ENCODE measurements at regions not wholly inside any gene's neighbourhood (a gene's known extent, or its start where the extent isn't known, plus 50 kb on each side); places are given as distances from the start of the nearest gene placed in this dataset.
"Not testable (repeated sequence)": the region's sequence is repeated elsewhere in the genome, so short reads cannot be mapped to it uniquely, and the experiment has no call there.

DNA sequence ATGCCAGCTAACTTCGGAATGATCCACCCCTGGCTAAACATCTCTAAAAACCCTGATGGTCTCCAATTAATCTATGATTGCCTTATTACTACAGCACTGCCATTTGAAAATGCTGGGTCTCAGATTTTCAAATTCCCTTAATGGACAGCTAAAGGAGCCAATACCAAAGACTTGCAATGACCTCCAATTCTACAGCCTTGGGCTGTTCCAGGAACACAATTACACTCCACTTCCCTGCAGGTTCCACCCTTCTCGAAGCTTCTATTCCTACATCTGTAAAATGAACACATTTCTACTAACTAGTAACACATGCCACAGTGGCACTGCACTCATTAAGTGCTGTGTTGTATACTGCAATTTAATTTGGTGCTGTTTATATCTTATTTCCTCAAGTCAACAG, 85.7 kb upstream of the AK4 start:
- DNase-seq (ENCODE audit: low read depth in 2 of 2) = no peak

DNA sequence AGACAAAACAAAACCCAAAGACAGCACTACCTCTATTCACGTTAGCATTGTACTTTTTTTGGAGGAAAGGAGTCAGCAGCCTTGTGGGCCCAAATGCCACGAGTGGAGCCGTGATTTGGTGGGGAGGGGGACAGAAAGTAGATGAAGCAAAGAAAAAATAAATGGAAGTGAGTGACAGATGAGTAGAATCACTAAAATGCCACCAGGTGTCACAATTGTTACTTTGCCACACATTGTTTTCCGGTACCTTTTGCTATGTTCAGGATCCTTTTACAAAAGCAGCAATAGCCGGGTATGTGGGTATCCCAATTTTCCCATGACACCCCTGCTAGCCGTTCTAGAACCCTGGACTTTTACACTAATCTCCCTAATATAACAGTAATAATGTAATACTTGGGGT, 85.0 kb upstream of the AK4 start:
- peak in 1 of 2 donors; percentile 69 for DNase-seq (ENCODE audit: low read depth in 2 of 2)

DNA sequence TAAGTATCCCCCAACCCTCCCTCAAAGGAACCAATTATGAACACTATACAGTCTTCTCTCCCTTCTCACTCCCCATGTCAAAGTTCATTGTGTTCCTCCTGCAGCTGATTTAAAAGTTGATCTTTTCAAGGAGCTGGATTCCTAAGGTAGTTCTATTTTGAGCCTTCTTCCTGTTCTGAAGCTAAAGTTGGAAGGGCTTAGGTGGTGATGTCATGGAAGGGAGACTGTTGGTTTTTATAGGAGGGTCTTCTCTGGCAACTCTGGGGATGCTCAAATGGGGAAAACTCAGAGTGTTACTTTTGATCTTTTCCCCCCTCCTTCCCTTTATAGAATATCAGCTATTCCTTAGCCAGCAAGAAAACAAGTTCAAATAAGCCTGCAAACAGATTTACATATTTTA, 83.0 kb upstream of the AK4 start:
- peak in 1 of 2 donors; percentile 15 for DNase-seq (ENCODE audit: low read depth in 2 of 2)

DNA sequence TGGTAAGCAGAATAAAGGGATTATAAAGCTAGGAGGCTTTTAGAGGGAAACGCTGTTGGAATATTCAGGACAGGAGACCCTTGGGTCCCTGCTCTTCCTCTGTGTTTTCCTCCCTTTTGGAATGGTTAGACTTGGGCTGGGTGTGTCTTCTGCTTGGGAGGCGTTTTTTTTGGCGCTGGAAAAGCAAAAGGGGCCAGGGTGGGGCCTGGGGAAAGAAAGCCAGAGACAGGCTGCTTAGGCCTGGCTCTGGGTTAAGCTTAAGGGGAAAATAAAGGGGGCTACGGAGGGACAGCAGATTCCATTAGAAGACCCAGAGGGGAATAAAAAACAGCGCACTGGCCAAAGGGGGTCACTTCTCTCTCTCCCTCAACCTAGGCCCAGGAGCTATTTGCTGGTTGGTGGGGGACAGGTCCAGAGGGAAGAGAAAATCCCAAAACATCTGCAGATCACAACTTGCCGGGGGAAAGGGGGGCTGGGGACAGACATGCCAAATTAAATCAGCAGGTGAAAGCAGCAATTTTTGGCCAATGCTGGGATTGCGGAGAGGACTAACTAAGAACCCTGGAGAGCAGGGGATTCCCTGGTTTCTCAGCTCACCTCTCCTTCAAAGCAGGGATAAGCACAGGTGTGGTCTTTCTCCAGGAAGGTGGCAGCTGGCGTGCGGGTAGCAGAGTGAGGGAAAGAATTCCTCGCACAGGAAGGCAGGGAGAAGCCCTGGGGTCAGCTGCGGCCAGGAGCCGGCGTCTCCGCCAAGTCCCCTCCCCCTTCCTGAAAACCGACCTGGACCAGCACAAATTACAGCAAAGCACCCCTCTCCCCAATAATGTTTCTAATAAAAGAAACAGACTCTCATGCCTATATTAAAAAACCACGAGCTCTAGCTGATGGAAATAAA, 82.2 kb upstream of the AK4 start:
- peak; percentile 23 to 46 for DNase-seq (ENCODE audit: low read depth in 2 of 2)

DNA sequence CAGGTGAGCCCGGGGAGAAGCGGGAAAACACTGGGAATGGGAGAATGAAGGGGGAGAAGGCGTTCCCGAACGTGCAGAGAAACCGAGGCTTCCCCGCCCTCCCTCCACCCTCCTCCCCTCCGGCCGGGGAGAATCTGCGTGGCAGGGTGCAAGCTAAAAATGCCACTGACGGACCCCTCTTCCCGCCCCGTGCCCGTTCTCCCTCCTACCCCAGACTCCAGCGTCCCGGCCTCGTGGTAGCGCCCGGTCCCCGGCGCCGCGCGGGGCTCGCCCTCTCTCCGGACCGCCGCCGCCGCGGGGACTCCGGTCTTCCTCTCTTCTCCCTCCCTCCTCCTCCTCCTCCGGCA, 81.6 kb upstream of the AK4 start:
- no peak for DNase-seq (ENCODE audit: low read depth in 2 of 2)

DNA sequence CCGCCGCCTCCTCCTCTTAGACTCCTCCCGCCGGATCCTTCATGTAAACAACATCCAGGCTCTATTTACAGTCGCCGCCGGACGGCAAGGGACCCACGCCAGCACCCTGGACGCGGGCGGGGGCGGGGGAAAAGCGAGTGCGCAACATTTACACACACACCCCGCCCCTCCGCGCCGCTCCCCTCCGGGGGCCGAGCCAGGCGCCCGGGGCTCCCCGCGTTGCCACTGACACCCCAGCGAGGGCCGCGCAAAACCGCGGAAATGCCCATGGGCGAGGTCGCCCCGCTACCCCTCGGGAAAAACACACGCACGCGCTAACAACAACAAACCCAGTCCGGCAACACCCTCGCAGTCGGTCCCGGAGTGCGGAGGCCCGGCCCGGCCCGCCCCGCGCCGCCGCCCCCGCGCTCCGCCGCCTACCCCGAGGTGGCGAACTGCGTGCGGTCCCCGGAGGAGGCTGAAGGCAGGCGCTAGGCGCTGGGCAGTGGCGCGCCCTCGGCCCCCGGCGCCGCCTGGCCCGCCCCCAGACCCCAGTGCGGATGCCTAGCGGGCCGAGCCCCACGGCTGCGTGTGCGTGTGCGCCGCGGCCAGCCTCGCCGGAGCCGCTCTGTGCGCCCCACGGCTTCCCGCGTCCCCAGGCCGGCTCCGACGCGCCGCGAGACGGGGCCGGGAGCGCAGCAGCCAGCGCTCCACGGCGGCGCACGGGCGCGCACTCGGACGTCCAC, 81.1 kb upstream of the AK4 start:
- DNase-seq (ENCODE audit: low read depth in 2 of 2) = peak; percentile 73 to 87

DNA sequence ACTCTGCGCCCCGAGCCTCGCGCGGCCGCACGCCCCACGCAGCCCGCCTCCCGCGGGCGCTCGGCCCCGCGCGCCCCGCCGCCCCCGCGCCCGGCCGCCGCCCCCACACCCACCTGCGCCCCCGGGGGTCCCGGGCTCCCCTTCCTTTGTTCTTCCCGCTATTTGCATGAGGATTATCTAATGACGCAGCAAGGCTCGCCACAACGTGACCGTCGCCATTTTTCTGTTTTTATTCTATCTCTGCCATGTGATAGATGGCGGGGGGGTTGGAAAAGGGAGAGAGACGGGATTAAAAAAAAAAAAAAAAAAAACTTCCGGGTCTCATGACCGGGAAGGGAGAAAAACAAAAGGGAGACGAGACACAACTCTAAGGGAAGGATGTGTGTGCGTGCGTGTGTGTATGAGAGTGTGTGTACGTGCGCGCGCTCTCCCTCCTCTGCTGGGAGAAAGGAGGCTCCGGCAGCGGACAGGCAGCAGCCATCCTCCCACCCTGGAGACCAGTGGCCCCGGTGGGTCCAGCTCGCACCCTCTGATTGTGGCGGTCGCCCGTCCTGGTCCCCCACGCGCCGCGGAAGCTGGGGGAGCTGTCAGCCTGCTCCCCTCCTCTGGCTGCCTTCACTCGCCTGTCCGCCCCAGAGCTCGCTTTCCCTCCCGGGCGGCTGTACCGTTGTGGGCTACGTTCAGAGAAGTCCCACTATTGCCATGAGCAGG, 80.4 kb upstream of the AK4 start:
- DNase-seq (ENCODE audit: low read depth in 2 of 2) = peak; percentile 88 to 95

DNA sequence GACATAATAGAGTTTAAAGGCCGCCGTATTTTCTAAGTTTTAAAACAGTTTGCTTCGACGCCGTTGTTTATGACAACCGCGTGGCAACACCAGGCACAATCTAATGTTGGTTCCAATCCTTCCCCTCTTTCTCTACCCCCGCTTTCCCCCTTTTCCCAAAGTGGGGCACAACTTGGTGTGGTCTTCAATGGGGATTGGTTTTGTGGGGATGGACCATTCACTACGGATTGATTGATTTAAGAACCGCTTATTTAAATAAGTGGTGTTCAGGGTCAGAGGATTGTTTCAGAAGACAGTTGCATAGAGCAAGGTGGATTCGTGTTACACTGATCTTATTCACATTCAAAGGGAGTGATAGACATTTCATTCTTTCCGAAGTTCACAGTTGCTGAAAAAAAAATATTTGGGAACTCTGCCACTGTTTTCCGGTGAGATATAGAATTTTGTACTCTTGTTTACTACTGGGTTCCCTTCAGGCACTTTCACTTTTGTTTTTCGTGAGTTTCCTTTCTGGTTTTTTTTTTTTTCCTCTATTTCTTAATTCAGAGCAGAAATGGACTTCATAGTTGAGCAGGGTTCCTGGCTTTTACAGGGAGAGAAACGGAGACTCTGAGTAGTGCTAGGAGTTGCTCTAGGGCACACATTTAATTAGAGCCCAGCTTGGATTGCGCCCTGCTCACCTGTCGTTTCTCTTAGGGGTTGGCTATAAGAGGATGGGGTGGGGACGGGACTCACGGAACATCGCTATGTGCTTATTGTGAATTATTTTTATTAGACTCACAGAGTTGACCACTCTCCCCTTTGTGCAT, 79.6 kb upstream of the AK4 start:
- DNase-seq (ENCODE audit: low read depth in 2 of 2) = peak; percentile 54 to 82

DNA sequence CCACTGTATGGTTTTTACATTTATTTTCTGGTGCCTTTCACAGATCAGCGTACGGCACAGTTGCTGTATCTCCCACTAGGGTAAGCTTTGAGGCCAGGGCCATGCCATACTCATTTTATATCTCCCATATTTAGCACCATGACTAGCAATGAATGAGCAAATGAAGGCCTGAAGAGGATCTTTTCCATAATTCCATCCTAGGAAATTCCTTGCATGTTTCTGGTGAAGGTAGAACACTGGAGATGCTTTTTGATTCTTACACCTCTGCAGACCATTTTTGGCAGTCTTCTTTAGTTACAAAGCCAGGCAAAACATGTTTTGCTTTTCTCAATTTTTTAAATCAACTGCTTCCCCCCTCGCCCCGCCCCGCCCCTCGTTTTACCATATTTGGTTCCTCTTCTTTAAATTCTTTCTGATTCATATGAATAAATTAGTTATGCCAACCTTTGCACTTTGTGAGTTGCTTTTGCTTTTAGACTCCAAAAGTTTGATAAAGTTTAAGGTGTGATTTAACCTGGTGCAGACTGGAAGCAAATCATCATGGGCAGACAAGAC, 78.9 kb upstream of the AK4 start:
- DNase-seq (ENCODE audit: low read depth in 2 of 2) = no peak

DNA sequence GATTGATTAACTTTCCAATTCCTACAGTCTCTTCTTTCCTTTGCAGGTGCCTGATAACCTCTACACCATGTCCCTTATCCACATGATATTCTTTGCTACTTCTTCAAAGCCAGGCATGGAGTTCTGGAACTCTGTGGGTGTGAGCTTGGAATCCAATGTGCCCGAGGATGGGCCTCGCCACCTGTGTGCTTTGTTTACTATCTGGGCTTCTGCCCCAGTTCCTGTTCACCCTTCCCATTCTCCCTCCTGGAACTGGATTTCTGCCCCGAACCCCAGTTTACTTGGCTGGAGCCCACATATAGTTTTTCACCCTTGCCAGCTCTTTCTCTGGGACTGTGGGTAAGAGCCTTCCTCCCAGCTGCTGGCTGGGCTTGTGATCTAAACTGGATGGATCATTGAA, 75.2 kb upstream of the AK4 start:
- no peak for DNase-seq (ENCODE audit: low read depth in 2 of 2)

DNA sequence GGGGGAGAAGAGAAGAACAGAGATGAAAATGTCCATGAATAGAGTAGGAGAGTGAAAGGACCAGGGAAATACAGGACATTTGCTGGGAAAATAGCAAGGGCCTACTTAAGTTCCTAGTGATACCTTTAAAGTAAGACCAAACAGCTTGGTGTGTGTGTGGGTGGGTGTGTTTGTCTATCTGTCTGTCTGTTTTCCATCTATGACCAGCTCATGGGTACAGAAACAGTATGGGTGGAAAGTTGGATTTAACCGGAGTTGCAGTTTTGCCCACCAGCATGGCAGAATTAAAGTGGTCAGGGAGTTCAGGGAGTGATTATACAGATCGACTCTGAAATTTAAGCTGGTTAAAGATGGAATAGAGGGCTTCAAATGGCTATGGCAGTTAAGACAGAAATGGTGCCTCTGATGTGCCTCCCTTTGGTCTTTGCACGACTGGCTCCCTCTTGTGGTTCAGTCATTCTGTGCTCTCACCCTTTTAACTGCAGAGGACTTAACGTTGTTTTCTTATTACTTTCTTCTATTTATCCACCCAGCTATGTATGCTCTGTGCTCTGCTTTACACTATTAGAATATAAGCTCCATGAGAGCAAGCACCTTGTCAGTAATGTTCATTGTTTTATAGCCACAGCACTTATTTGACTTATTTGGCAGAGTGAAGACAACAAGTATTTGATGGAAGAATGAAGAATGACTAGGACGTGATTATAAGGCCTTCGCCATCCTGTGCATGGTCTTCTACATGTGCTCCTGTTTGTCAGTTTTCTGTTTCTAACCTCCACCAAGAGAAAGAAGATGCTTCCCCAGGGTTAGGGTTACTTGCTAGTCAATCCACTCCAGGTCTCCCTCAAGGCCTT, 72.7 kb upstream of the AK4 start:
- peak; percentile 81 for DNase-seq (ENCODE audit: low read depth in 2 of 2)

DNA sequence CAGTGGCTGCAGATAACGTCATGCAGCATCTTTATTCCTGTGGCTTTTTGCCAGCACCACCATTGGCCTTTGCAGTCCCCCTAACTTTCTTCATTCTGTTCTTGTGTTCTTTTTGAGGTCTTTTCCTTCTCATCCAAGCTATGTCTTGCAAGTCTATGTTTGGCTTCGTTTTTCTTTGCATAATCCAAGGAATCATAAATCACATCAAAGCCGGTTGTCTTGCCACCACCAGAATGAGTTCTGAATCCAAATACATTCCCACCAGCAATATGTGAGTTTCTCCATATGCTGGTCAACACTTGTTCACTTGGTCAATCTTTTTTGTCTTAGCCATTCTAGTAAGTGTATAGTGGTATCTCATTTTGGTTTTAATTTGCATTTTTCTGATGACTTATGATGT, 70.6 kb upstream of the AK4 start:
- DNase-seq (ENCODE audit: low read depth in 2 of 2) = no peak

DNA sequence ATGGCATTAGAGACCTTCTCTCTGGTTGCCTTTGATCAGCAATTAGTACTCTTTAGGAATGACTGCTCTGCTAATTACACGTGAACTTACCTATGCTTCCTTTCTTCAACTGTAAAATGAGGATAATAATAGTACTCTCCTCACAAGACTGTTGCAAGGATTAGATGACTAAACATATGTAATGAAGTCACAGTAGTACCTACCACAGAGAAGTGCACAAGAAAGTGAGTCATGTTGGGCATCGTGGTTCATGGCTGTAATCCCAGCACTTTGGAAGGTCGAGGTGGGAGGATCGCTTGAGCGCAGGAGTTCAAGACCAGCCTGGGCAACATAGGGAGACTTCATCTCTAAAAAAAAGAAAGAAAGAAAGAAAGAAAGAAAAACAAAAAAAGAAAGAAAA, 68.1 kb upstream of the AK4 start:
- DNase-seq (ENCODE audit: low read depth in 2 of 2) = no peak

DNA sequence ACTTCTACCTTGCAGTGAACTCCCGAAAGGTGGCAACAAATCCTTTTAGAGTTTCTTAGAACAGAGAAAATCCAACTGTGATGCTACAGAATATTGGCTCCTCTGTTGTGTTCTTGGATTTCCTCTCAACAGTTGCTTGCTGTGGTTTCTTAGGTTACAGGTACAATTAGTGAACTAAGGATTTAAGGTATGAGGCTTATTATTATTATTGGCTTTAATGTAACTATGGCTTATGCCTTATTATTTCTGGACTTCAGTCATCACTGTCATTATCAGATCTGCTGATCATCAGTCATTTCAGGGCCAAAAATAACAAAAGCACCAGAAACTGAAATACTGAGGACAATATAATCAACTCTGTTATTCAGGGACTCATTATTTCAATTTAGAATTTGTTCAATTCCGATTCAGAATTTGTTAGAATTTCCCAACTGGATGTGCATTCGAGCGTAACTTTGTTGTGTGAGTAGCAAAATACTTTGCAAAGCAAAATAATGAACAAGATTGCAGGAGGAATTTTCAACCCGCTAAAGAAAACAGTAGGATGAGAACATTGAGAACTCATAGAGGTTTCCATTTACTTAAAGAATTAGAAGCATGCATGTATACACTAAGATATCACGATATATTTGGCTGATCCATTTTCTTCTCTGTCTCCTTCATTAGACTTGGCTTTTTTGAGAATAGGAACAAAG, 65.5 kb upstream of the AK4 start:
- DNase-seq (ENCODE audit: low read depth in 2 of 2) = peak in 1 of 2 donors; percentile 87

DNA sequence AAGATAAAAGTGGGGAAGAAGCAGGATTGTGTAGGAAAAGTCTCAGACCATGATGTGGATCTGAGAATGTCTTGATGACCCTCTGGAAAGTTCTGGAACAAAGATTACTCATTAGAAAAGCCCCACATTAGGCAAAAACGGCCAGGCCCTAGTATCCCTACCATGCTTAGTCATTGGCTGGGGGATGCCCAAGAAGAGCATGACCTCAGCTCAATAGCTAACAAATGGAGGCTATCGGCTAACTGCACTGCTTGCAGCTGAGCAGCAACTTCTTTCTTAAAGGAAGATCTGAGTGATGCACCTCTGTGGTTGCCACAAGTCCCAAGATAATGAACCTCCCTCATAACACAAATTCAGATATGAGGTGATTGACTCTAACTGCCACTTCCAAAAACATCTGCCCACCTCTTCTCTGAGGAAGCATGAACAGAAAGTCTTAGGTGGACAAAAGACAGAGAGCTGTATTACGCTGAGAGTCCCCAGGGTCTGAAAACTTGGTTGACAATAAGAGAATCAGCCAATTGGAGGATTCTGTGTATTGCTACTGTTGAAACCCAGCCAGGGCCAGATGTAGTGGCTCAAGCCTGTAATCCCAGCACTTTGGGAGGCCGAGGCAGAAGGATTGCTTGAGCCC, 64.6 kb upstream of the AK4 start:
- peak in 1 of 2 donors; percentile 8 for DNase-seq (ENCODE audit: low read depth in 2 of 2)

DNA sequence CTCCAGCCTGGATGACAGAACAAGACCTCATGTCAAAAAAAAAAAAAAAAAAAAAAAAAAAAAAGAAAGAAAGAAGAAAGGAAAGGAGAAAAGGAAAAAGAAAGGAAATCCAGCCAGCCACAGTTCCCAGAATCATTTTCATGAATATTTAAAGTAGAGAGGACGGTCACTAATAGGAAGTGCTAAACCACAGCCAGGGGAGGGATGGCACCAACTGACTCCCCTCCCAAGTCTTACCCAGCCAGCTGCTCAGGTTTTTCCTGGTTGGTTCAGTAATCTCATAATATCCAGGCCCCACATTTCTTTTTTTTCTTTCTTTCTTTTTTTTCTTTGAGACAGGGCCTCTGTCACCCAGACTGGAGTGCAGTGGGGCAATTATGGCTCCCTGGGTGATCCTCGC, 63.9 kb upstream of the AK4 start:
- DNase-seq (ENCODE audit: low read depth in 2 of 2) = no peak

DNA sequence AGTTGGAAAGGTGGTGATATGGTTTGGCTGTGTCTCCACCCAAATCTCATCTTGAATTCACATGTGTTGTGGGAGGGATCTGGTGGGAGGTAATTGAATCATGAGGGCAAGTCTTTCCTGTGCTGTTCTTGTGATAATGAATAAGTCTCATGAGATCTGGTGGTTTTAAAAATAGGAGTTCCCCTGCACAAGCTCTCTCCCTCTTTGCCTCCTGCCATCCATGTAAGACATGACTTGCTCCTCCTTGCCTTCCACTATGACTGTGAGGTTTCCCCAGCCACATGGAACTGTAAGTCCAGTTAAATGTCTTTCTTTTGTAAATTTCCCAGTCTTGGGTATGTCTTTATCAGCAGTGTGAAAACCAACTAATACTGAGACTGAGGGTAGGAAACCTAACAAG, 60.5 kb upstream of the AK4 start:
- DNase-seq (ENCODE audit: low read depth in 2 of 2) = not testable (repeated sequence)

DNA sequence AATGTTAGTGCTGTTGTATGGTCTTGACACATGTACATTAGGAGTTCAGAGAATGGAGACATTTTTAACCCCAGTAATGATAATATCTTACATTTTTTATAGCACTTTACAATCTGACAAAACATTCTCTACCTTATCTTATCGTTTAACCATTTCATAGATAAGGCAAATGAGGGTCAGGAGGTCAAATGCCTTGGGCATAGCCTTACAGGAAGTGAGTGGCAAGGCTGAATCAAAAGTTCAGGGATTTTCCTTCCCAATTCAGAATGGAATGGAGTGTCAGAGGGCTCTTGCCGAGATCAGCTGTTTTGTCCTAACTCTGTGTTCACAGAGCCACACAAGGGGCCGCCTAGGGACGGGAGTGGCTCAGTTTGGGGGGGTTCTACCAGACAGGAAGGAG, 57.6 kb upstream of the AK4 start:
- DNase-seq (ENCODE audit: low read depth in 2 of 2) = no peak

DNA sequence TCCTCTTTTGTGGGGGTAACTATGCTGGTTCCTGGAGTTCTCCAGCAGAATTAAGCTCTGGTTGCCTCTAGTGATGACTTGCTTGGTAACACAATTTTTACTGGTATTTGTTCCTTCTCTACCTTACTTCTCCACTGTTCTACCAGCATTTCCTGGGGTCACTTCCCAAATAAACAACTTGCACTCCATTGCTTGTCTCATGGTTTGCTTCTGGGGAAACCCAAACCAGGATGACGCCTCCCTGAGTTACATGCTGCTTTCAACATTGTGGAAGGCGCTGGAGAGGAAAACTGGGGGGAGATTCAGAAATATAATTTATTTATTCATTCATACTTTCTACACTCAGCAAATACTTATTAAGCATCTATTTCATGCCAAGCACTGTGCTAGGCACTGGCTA, 55.3 kb upstream of the AK4 start:
- DNase-seq (ENCODE audit: low read depth in 2 of 2) = no peak
